CD4-positive, alpha-beta T cell treated with Interleukin-21 for 1 hour (primary cell): ENCODE measurements at regions not wholly inside any gene's neighbourhood (a gene's known extent, or its start where the extent isn't known, plus 50 kb on each side); places are given as distances from the start of the nearest gene placed in this dataset.
"Not testable (repeated sequence)": the region's sequence is repeated elsewhere in the genome, so short reads cannot be mapped to it uniquely, and the experiment has no call there.

Experiments
- DNase-seq: peaks from one replicate; pipeline ENCODE4 v3.0.0-alpha.2; 2020

DNA sequence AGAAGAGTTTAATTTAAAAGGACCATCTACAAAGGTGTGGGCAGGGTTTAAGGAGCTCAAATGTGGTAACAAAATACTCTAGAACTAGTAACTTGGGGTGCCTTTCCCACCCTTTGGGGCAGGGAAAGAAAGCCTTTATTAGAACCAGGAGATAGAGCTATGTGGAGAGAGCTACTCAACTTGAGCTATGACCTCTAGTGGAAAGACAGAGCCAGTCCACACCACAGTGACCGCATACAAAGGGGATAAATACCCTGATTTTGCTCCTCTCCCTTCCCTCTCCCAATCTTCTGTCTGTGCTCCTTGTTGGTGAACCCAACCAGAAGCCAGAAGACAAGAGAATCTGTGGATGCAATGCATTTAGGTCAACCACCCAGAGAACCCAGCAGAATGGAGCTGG, 54.4 kb upstream of the JAK1 start:
- DNase-seq = peak; percentile 4

DNA sequence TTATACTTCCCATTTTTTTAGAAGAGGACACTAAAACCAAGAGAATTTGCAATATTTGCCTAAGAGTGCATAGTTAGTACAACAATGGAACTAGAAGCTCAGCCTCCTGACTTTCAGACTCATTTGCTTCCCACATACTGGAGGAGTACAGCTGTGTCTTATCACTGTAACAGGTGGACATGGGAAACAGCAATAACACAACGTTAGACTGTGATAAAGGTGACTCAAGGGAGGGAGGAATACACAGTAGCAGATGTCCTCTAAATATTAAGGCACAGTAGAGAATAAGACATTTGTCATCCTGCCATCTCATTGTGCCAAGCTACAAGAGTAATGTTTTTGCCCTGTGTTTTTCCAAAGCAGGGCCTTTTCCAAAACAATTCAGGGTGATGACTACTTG, 55.4 kb upstream of the JAK1 start:
- no peak for DNase-seq

DNA sequence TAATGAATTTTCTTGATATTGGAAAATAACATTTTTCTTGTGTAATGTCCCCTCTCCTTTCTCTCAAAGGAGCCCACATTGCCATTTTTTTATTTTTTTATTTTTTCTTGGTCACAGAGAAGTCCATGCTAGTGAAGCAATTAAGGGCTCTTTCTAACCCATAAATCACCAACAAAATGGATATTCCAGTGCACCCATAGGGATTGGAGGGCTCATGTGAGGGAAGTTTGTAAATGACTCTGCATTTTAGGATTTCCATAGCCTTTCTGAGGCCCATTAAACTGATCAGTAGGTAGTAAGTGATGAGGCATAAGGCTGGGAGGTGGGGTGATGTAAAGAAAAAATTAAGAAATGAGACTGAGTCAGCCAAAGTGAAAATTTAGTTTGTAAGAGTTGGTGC, 55.9 kb upstream of the JAK1 start:
- no peak for DNase-seq

DNA sequence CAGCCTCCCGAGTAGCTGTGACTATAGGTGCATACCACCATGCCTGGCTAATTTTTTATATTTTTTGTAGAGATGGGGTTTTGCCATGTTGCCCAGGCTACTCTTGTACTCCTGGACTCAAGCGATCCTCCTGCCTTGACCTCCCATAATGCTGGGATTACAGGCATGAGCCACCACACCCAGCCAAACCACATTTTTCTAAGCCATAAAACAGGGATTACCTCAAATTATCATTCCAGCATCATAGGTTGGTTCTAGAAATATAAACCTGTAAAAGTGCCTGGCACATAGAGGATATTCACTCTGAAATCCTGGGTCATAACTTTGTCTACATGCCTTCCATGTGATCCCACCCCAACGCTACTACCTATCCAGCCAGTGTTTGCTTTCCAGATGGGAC, 59.4 kb upstream of the JAK1 start:
- no peak for DNase-seq

DNA sequence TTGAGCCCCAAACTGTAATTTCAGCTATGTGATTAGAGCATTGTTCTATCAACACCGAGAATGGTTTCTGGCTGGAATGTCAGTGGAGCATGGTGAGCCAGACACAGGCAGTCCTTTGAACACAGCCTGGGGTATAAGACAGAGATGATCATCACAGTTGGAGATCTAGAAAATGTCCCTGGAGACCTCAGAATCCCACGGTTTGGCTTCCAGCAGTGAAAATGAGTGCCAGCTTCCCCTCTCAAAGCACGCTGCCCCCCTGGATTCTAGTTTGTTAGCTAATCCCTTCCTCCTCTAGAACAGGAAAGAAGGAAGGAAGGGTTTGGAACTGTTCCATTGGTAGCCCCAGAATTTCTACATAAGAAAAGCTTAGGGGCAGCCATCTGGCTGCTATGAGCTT, 59.9 kb upstream of the JAK1 start:
- DNase-seq = no peak

DNA sequence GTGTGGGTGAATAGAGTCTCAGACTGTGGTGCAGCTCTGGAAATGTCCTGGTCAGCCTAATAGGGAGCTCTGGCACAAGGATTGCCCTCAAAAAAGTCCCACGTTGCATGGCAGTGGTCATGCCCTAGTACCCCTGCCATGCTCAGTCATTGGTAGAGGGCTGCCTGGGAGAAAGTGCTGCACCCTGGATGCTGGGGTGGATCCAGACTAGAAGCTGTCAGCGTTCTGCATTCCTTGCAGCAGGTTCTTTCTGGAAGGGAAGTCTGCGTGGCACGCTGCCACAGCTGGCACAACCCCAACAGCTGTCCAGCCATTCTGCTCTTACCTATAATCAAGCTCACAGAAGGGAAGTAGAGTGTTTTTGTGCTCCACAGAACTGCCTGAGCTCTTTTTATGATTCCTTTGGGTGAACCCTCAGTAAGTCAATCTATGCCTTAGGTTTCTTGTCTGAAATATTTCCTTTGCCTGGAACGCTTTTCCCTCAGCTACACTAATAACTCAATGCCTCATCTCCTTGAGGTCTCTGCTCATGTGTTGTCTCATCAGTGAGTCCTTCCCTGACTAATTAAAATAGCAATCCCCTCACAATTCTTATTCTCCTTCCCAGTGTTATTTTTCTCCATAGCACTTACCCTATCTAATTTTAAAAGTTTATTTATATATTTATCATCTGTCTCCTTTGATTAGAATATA, 61.5 kb upstream of the JAK1 start:
- no peak for DNase-seq

DNA sequence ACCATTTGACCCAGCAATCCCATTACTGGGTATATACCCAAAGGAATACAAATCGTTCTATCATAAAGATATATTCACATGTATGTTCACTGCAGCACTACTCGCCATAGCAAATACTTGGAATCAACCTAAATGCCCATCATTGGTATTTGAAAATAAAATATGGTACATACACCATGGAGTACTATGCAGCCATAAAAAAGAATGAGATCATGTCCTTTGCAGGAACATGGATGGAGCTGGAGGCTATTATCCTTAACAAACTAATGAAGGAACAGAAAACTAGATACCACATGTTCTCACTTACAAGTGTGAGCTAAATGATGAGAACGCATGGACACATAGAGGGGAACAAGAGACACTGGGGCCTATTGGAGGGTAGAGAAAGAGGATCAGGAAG, 63.1 kb upstream of the JAK1 start:
- not testable (repeated sequence) for DNase-seq

DNA sequence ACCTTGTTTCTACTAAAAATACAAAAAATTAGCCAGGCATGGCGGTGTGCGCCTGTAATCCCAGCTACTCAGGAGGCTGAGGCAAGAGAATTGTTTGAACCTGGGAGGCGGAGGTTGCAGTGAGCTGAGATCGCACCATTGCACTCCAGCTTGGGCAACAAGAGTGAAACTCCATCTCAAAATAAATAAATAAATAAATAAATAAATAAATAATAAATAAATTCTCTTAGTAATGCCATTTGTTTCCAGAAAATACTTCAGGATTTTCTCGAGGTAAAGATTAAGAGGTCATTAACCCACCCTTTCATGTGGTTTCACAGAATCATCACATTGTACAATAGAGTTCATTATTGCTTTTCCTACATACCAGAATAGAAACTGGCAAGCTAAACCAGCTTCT, 68.5 kb upstream of the JAK1 start:
- DNase-seq = not testable (repeated sequence)

DNA sequence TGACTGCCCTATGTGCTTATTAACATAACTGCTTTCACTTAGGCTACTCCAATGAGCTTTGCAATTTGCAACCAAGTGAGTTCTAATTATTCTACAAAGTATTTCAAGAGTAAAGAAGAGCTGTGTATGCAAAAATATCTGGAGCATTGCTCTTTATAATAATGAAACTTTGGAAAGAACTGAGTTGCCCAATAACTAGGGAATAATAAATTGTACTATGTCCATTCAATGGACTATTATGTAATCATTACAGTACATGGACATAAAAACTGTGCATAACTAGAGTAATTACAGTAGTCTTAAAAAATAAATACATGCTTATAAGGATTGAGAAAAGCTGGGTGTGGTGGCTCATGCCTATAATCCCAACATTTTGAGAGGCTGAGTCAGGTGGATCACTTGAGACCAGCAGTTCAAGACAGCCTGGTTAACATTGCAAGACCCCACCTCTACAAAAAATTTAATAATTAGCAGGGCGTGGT, 70.3 kb upstream of the JAK1 start:
- no peak for DNase-seq

DNA sequence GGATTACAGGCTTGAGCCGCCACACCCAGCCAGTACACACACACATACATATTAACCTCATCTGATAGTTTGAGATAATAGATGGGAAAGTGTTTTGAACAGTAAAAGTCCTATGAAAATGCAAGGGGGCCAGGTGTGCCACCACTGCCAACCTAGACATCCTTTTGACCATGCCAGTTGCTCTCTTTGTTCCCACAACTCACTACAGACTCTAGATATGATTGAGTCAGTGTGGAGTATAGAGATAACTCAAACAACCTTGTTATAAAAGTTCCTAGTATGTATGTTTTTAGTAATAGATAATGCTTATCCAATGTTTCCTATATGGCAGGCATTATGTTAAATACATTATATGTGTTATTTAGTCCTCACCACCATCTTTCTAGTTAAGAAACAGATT, 72.7 kb upstream of the JAK1 start:
- no peak for DNase-seq

DNA sequence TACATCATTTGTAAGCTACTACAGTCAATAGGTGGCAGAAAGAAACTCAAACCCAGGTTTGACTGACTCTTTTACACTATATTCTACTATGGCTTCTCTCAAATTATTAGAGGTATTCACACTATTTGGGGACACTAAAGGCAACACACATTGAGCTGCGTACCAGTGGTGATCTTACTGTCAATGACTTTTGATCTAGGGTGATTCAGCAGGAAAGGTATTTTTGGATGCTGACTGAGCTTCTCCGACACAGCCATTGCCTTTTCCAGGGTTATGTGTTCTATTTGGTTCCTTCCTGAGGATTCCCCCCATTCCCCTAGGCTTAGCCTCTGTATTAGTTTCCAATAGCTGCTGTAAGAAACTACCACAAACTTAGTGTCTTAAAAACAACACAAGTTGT, 73.2 kb upstream of the JAK1 start:
- no peak for DNase-seq

DNA sequence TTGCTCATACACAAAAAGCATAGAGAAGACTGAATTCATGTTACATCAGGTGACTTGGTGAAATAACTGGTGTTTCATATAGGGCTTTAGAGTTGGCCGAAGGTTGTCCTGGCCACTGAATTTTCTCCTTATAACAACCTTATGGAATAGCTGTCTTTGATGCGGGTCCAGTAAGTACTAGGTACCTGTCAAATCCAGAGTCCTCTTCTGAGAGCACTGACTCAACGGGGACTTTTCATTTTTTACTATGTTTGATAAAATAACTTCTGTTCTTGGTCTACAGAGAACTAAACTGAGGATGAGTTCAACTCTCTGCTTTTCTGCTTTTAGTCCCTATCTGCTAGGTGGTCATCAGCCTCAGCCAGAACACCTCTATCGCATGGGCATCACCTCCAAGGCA, 76.1 kb upstream of the JAK1 start:
- DNase-seq = no peak

DNA sequence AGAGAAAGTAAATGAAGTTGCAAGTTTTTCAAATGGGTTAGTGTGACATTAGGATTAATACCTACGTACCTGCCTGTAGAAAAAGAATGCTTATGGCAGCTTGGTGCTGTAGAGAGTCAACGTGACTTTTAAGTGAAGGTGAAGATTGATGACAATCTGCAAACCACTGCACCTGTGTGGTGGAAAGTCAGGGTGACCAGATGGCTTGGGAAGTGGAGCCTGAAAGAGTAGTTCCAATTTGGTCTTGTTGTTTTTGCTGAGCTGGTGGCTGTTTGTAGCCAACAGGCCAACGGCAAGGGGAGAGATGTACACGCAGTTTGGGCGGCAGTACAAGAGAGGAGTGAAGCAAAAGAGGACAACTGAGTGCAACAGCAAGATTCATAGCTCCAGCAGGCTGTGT, 78.1 kb upstream of the JAK1 start:
- DNase-seq = no peak

DNA sequence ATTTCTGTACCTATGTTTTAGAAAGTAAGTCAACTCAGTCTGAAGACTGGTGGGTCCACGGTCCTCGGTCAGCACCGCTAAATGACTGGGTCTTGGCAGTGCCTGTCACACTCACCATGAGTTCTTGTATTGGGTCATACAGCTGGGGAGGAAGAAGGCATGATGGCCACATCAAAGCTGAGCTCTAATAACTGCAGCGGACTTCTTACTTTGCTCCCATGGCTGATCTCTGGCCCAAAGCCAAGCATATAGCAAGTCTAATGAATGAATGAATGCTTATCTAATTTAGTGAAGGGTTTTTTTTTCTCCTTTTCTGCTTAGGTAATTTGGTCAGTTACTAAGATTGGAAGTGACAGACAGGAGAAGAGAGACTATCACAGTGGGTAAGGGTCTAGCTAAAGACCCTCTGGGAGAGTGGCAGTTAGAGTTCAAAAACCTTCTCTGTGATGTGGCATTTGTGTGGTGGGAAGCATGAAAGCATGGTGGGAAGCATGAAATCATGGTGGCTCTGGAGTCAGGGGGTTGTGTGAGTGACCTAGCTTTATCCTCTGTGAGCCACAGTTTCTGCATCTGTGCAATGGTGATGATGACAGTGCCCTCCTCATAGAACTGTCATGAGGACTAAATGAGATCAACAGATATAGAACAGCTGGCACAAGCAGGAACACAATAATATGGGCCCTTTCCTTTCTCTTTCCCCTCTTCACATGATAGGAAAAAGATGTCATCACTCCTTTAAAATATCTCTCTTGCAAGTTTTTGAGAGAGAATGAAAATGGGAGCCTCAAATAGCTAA, 78.9 kb upstream of the JAK1 start:
- no peak for DNase-seq

DNA sequence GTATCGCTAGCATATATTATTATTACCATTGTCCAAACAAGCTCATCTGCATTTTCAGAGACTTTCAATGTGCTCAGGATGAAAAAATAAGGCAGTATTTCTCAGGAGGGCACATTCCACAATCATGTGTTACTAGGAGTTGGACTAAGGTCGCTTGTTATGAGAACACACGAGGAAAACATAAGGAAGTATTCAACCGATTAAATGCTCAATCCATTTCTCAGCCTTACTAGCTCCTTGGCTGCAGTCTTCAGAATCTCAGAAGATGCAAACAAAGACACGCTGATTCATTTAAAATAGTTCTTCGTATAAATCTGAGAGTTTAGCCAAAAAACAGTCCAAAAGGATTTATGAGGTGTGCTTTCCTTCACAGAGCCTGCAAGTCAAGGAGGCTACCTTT, 82.0 kb upstream of the JAK1 start:
- DNase-seq = no peak

DNA sequence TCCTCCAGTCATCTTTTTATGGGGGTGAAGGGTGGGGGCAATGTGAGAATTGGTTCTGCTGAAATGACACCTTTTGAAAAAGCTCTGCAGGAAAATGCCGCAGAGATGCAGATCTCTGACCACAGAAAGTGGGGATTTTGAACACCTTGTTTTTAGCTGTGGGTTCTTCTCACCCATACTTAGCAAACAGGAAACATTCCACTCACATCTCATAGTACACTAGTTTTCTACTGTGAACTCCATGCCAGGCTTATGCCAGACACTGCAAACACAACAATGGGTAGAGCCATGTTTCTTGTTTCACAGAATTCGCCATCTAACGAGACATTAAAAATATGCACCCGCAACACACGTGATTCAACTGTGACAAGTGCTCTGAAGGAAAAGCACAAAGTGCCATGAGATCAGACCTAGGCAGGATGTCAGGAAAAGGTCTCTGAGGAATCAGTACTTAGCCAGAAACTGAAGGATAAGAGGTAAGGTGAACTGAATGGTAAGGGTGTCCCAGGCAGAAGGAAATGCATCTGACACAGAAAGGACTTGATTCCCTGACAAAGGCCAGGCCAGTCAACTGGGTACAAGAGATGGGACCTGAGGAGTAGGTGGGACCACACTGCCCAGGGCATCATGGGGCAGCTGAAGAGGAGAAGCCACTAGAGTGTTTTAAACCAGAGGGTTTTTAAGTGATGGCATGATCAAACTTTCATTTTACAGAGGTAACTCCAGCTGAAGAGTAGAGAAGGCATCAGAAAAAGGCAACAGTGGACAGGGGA, 83.8 kb upstream of the JAK1 start:
- DNase-seq = peak; percentile 22

DNA sequence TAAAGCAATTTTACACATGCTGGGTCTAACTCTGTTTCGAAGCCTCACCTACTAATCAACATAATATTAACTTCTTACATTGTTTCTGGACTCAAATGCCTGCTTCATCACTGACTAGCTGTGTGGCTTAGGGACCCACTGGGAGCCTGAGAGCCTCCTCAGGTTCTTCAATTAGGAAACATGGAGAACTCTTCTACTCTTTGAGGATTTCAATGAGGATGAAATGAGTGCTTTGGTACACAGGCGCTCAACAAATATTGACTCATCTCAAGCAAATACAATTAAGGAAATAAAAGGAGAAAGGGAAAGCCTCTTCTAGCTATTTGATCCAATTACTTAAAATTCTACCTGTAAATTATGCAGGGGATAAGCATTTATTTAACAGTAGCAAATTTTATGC, 84.4 kb upstream of the JAK1 start:
- DNase-seq = no peak

DNA sequence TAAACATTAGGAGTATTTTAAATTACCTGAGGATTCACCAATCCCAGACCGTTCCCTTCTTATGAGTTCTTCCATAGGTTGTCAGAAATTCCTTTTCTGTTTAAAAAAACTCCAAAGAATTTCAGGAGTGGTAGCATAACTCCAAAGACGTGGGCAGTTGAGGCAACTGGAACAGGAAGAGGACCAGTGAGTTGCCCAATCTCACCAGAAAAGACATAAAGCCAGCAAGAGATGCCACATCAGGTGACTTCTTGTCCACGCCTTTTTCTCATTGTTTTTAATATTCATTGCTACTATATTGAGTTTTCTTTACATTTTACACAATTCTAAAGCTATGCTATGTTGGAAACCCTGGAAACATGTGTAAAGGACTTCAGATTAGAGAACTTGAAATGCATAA, 88.1 kb upstream of the JAK1 start:
- no peak for DNase-seq

DNA sequence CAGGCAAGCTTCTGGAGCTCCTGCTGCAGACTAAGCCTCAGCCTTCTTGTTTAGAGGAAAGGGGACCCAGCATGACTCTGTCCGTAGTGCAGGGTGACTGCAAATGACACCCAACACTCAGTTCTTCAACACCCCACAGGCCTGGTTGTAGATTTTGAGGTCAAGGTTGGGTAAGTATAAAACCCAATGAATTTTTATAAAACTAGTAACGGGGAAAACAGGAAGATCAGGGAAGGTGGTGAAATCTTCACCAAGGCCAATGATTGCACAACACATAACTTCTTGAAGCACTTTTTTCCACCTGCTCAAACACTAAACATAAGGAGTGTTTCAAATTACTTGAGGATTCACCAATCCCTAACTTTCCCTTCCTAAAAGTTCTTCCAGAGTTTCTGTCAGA, 89.4 kb upstream of the JAK1 start:
- DNase-seq = no peak

DNA sequence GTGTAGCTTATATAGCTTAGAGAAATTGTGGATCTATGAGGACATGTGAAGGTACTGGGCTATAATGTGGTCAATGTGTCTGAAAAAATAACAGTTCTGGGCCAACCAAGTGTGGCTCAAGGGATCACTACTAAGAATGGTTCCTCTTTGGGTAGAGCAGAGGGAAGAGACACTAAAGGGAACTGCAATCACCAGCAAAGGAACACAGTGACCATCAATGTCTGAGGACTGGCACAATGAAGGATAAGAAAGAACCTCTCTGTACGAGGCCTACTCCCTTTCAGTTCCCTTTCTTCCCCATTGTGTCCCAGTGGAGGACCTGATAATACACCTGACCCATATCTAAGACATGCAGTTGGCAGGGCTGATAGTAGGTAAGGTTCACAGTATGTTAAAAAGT, 89.9 kb upstream of the JAK1 start:
- no peak for DNase-seq

DNA sequence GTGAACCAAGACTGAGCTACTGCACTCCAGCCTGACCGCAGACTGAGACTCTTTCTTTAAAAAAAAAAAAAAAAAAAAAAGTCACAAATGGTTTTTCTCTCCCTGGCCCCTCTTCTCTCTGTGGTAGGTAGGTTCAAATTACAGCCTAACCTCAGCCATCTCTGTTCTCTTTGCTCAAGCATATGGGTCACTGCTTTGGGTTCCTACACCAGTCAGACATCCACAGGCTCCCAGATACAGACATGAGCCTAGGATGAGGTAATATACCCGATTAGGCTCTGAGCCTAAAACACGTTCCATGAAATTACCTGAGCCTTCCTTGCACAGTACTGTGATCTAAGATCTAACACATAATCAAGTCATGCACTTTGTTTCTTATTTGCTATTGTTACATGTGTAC, 90.5 kb upstream of the JAK1 start:
- DNase-seq = no peak

DNA sequence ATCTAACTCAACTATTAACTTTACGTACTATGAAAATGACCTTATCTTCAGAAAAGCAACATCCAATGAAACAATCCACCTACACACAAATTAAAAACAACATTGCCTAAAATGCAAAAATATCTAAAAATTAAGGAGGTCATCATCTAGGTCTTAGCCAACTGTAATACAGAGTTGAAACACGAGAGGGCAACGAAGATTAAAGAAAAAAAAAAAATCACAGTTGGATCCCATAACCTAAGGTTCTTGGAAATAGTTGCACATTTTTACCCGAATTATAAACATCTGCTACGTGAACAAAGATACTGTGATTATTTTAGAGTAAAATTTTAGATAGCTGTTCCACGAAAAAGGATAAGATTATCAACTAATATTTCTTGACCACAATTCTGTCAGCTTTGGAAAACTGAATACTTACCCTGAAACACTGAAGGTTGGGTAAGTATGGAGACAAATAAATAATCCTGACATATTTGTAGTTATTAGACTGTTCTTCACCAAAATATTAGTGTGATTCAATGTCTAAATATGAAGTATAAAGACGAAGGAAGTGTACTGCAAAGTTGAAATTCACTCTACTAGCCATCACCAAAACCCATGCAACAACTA, 88.0 kb upstream of the AK4 start:
- DNase-seq = peak; percentile 37

DNA sequence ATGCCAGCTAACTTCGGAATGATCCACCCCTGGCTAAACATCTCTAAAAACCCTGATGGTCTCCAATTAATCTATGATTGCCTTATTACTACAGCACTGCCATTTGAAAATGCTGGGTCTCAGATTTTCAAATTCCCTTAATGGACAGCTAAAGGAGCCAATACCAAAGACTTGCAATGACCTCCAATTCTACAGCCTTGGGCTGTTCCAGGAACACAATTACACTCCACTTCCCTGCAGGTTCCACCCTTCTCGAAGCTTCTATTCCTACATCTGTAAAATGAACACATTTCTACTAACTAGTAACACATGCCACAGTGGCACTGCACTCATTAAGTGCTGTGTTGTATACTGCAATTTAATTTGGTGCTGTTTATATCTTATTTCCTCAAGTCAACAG, 85.7 kb upstream of the AK4 start:
- DNase-seq = no peak

DNA sequence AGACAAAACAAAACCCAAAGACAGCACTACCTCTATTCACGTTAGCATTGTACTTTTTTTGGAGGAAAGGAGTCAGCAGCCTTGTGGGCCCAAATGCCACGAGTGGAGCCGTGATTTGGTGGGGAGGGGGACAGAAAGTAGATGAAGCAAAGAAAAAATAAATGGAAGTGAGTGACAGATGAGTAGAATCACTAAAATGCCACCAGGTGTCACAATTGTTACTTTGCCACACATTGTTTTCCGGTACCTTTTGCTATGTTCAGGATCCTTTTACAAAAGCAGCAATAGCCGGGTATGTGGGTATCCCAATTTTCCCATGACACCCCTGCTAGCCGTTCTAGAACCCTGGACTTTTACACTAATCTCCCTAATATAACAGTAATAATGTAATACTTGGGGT, 85.0 kb upstream of the AK4 start:
- no peak for DNase-seq
